ENCODE measurements at regions not wholly inside any gene's neighbourhood (a gene's known extent, or its start where the extent isn't known, plus 50 kb on each side); places are given as distances from the start of the nearest gene placed in this dataset.

DNA sequence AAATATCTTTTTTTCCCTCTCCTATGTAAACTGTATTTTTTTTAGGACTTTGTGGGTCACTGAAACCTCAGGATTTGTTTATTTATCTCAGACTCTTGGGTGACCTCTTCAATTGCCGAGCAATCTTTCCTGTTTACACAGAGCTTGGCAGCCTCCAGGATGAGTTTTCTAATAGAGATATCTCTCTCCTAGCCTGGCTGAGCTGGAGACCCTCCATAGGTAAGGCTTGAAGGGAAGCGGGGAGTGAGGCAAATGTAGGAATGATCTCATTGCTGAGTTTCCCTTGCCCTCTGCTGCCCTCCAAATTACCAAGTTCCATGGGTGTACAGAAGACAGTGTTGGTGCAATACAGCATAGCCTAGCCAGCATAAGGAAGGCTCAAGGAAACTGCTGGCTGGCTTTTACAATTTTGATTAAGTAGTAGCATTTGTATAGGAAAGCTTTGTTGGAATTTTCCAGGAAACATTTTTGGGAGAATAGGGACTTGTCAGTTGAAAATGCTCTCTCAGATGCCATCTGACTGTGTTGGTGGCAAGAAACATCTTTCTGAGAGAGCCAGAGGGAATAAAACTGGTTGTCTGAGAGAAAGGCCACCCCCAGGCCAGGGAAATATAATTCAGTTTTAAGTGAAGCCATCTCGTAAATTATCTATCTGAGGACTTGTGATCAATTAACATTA is 116.0 kb downstream of the NMUR2 start:
- no peak for DNase-seq
- WGBS, 5 donors: 36 to 44% (median 41%) methylated on average over 3 of the region's 3 CpGs
- TF ChIP-seq POLR2A (IDR thresholded peaks at IDR 0.05) (no peak), CTCF (IDR thresholded peaks at IDR 0.05 in 8 of 11, conservative IDR thresholded peaks at IDR 0.05 in 3 of 11) (no peak), POLR2AphosphoS5 (IDR thresholded peaks at IDR 0.05) (no peak)
- H3K4me1 ChIP-seq: no peaks in the 10 kb centered on the region
- intact Hi-C loops (cut with DNase I; ENCODE audit: low total_unique reads): no loop called here
- no peak overlapping the region for H3K27ac ChIP-seq
- no peak overlapping the region for H3K4me3 ChIP-seq
- no peaks in the 10 kb centered on the region for H3K36me3 ChIP-seq
- H3K9me3 ChIP-seq: peaks cover 0 to 1% (median 0%) of the 10 kb centered on the region in 8 donors
- no peaks in the 10 kb centered on the region for H3K27me3 ChIP-seq (replicated peaks in 1 of 7)

- no peak overlapping the region for H3K27ac ChIP-seq
- H3K4me3 ChIP-seq: no peak overlapping the region
- intact Hi-C loops (cut with DNase I; ENCODE audit: low total_unique reads): no loop called here
- peaks cover 0 to 5% (median 0%) of the 10 kb centered on the region in 8 donors for H3K9me3 ChIP-seq
- DNase-seq: no peak
- H3K36me3 ChIP-seq: no peaks in the 10 kb centered on the region
- no peaks in the 10 kb centered on the region for H3K4me1 ChIP-seq
- 52 to 76% (median 67%) methylated on average over 6 of the region's 6 CpGs for WGBS, 5 donors
- TF ChIP-seq POLR2A (IDR thresholded peaks at IDR 0.05): no peak
- no peak for TF ChIP-seq CTCF (IDR thresholded peaks at IDR 0.05 in 8 of 11, conservative IDR thresholded peaks at IDR 0.05 in 3 of 11)
- no peak for TF ChIP-seq POLR2AphosphoS5 (IDR thresholded peaks at IDR 0.05)
- H3K27me3 ChIP-seq (replicated peaks in 1 of 7): no peaks in the 10 kb centered on the region
Observed at GRCh38 chr5:152288499-152288898, 116.6 kb downstream of the NMUR2 start.

GRCh38 chr5:152285764-152286163 is 119.3 kb downstream of the NMUR2 start:
- 56 to 68% (median 63%) methylated on average over 3 of the region's 3 CpGs for WGBS, 5 donors
- DNase-seq: no peak
- Histone ChIP-seq H3K4me3 (no peak overlapping the region), H3K4me1 (no peaks in the 10 kb centered on the region), H3K27me3 (replicated peaks in 1 of 7) (no peaks in the 10 kb centered on the region), H3K9me3 (peaks cover 0 to 8% (median 0%) of the 10 kb centered on the region in 8 donors), H3K27ac (no peak overlapping the region), H3K36me3 (no peaks in the 10 kb centered on the region)
- no peak for TF ChIP-seq POLR2AphosphoS5 (IDR thresholded peaks at IDR 0.05)
- no peak for TF ChIP-seq POLR2A (IDR thresholded peaks at IDR 0.05)
- TF ChIP-seq CTCF (IDR thresholded peaks at IDR 0.05 in 8 of 11, conservative IDR thresholded peaks at IDR 0.05 in 3 of 11): no peak
- intact Hi-C loops (cut with DNase I; ENCODE audit: low total_unique reads): no loop called here

GRCh38 chr5:152282331-152282730 is 122.7 kb downstream of the NMUR2 start:
- DNase-seq: no peak
- Histone ChIP-seq H3K27ac (no peak overlapping the region), H3K27me3 (replicated peaks in 1 of 7) (no peaks in the 10 kb centered on the region), H3K36me3 (no peaks in the 10 kb centered on the region), H3K4me1 (no peaks in the 10 kb centered on the region), H3K9me3 (peaks cover 0 to 8% (median 0%) of the 10 kb centered on the region in 8 donors), H3K4me3 (no peak overlapping the region)
- intact Hi-C loops (cut with DNase I; ENCODE audit: low total_unique reads): no loop called here
- 53 to 76% (median 62%) methylated on average over 1 of the region's 1 CpG for WGBS, 5 donors
- no peak for TF ChIP-seq POLR2A (IDR thresholded peaks at IDR 0.05)
- no peak for TF ChIP-seq POLR2AphosphoS5 (IDR thresholded peaks at IDR 0.05)
- no peak for TF ChIP-seq CTCF (IDR thresholded peaks at IDR 0.05 in 8 of 11, conservative IDR thresholded peaks at IDR 0.05 in 3 of 11)
